GM19099 (cell line): ENCODE measurements at regions not wholly inside any gene's neighbourhood (a gene's known extent, or its start where the extent isn't known, plus 50 kb on each side); places are given as distances from the start of the nearest gene placed in this dataset.

Source experiments
- POLR2A ChIP-seq: IDR thresholded peaks from 3 replicates; pipeline ENCODE4 v1.6.1; 2011; ENCODE audit warnings: low read depth; ENCODE audit not compliant: insufficient read length; ENCODE audit errors: extremely low read depth

GRCh38 chr6:37119387-37119886 lies 50.5 kb upstream of the PIM1 start:
- TF ChIP-seq POLR2A: no peak
